Suppressor macrophage treated with lipopolysaccharide for 1 hour (primary cell): ENCODE measurements at regions not wholly inside any gene's neighbourhood (a gene's known extent, or its start where the extent isn't known, plus 50 kb on each side); places are given as distances from the start of the nearest gene placed in this dataset.
"Not testable (repeated sequence)": the region's sequence is repeated elsewhere in the genome, so short reads cannot be mapped to it uniquely, and the experiment has no call there.

Source experiments
- DNase-seq, 3 donors: peaks; one replicate each; pipeline ENCODE4 v3.0.0-alpha.2; 2020 to 2022

DNA sequence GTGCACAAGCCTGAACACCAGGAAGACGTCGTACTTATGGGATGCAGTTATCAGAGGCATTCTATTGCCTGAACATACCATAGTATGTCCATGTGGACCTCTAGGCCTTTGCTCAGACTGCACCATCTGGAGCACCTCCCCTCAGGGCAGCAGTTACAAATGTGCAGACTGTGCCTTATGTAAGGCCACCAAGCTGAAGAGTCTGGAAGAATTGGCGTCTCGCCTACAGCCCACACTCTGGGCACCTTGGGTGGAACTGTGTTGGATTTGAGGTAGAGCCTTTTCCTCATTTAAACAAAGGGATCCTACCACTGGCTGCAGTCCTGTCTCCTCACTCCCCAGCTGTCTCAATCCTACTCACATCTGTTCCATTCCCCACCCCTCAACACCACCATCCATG is 204.3 kb upstream of the FRMD6 start:
- no peak for DNase-seq

DNA sequence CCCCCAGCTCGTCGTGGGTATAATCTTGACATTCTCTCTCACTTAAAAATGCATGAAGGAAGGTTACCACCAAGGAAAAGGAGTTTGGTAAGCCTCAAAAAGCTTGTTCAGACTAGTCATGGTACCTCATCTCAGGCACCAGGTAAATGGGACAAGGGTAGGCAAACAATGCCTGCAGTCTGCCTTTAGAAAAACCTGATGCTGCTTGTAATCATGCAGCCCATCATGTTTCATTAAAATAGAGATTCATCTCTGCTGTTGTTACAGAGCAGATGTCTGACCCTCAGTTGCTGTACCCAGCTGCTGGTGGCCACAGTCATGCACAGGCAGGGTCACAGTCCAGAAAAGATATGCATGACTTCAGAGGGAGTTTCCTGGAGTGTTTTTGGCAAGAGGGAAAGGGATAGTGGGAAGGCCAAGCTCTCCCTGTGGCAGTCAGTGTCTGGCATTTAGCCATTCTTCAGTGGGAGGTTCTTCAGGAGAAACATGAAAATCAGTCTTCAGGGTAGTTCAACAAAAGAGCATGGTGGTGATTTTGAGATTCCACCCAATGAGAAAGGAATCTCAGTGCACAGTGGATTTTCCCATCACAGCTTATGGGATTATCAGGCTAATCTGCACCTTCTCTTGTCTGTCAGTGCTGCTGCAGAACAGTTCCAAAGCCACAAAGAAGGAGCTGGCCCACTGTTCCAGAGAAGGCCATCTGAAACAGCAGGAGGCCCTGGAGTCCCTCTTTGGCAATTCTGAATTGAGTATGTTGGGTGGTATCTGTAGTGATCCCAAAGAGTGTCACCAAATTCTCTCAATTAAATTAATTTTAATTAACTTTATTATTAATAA is 202.7 kb upstream of the FRMD6 start:
- peak in 1 of 3 donors; percentile 0 for DNase-seq

- no peak for DNase-seq
Observed at GRCh38 chr14:51449681-51450080, 202.0 kb upstream of the FRMD6 start.

DNA sequence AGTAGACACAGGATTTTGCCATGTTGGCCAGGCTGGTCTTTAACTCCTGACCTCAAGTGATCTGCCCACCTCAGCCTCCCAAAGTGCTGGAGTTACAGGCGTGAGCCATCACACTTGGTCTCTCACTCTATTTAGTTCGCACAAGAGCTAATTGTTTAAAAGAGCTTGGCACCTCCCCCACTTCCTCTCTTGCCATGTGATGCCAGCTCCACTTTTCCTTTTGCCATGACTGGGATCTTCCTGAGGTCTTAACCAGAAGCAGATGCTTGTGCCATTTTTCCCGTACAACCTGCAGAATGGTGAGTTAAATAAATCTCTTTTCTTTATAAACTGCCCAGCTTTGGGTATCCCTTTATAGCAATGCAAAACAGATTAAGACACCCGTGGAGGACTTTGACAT is 200.1 kb upstream of the FRMD6 start:
- DNase-seq = no peak

- no peak for DNase-seq
Observed at GRCh38 chr14:51453869-51454268, 197.8 kb upstream of the FRMD6 start.

DNA sequence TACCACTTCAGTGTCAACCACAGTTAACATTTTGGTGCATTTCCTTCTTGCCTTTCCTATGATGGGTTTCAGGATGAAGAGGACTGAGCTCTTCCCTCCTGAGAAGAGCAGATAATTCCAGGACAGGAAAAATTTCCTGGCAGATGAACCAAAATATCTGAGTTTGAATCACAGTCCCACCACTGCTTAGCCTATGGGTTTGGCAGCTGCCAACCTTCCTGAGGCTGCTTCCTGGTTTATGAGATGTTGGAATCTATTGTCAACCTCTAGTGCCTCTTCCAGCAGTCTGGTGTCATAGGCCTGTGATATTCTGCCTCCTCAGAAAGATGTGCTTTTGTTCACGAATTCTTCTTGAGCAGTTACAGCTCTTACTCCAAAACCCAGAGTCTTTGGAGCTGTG is 197.4 kb upstream of the FRMD6 start:
- no peak for DNase-seq

DNA sequence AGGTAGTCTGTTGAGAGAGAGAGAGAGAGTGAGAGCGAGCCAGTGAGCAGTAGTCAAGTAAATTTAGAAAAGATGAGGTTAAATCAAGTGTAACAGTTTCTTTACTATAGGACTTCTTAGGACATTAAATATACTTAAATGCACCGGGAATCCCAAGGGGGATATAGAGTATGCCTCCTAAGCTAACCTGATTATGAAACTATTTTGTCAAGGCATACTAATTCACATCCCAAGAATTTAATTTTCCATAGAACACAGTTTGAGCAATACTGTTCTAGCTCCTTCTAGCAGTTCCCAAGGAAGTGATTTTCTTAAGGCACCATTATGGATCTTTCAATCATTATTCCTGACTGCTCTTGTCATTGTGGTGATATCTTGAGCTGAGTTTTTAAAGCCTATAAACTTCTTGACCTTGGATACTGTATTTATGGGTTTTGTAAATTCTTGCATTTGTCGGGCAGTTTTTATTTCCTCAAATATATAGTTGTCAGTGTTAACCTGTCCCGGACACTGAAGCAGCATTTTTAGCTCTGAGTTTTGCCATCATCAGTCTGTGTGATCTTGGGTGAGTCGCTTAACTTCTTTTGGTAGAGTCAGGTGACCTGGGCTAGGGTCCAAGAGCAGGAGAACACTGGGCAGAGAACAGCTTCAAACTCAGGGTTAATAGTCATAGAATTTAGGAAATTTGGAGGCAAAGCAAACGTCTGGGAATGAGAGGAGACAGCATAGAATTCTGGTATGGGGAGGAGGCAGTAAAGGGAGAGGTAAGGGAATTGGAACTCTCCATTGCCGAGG is 196.5 kb upstream of the FRMD6 start:
- DNase-seq = no peak

DNA sequence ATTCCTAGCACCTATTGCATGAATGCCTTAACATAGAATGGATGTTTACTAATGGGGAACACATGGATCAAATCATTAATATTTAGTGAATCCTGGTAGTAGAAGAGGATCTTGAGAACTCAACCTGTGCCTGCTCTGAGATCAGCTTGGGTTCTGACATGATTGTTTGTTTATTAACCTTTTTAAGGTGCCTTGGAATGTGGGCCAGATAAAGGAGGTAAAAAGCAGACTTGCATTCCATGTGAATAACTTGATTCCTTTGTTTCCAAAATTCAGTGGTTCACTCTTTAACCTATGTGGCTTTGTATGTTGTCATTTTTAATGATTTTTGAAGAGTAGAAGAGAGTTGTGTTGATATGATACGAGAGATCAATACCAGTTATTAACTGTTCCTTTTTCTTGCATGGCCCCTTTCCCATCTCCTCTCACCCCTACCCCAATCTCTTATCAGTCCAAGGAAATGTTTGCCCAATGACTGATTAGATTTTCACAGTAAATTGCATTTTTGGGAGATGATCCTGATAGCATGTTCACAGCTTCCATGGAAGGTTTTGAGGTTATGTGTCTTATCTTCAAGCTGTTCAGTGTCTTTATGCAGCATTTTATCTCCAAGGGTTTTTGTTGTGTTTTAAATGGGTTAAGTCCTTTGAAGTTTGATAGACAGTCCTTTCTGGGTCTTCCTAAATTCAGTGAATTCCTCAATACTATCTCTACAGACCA is 193.7 kb upstream of the FRMD6 start:
- no peak for DNase-seq

DNA sequence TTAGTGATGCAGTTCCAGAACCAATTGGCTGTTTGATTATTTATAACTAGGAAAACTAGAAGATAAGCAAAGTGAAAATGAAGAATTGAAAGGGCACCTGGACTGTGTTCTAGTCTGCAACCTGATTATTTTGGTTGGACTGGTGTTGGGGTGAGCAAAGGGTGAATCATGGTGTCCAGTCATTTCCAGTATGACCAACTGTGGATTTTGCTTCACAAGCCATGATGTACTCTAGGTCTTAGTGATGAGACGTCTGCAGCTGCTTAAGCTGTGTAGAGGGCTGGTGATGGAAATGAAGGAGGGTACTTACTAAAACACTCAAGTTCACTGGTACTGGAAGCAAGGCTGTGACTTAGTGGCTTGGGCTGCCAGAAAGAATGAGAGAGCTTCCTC is 193.2 kb upstream of the FRMD6 start:
- DNase-seq = no peak

DNA sequence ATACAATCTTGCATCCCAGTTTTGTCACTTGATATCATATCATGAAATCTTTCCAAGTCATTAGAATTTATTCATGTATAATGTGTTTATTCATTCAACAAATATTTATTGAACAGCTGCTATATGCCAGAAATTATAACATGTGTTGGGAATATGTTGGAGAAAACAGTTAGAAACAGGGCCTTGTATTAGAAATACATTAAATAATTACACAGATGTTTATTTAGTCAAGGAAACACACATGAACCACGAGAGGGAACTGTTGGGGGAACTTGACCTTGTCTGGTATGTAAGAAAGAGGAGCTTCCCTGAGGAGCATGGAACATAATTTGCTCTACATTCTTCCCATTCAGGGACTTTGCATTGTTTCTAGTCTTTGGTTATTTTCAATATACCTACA is 191.7 kb upstream of the FRMD6 start:
- DNase-seq = no peak

- DNase-seq = no peak
Observed at GRCh38 chr14:51462182-51462581, 189.5 kb upstream of the FRMD6 start.

- no peak for DNase-seq
Observed at GRCh38 chr14:51462706-51463105, 189.0 kb upstream of the FRMD6 start.

DNA sequence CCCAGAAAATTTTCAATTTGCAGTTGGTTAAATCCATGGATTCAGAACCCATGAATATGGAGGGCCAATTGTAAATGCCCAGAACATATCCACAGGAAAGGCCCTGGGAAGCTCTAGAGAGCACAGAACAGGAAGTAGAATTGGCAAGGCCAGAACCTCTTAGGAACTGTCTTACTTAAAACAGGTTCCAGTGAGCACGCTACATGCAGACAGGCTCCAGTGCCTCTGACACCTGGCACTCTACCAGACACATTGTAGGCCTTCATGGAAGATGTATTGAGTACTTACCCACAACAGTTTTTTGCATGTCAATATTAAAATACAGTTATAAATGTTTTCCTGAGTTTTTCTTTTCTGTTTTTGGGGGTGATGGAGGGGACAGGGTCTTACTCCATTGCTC is 188.2 kb upstream of the FRMD6 start:
- DNase-seq = no peak

GRCh38 chr14:51464411-51464810 is 187.3 kb upstream of the FRMD6 start:
- DNase-seq = no peak

- no peak for DNase-seq
Observed at GRCh38 chr14:51465486-51465885, 186.2 kb upstream of the FRMD6 start.

- not testable (repeated sequence) for DNase-seq
Observed at GRCh38 chr14:51467392-51467791, 184.3 kb upstream of the FRMD6 start.

DNA sequence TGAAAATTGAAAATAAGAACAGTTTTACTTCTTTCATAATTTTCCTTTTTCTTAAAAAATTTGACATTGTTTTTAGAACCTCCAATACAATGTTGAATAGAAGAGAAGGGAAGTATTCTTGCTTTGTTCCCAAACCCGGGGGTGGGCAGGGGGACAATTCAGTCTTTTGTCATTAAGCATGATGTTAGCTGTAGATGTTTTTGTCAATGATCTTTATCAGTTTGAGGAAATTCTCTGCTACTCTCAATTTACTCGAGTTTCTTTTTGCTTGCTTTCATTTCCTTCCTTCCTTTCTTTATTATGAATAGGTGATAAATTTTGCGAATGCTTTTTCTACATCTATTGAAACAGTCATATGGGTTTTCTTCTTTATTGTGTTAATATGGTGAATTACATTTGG is 183.2 kb upstream of the FRMD6 start:
- DNase-seq = no peak

DNA sequence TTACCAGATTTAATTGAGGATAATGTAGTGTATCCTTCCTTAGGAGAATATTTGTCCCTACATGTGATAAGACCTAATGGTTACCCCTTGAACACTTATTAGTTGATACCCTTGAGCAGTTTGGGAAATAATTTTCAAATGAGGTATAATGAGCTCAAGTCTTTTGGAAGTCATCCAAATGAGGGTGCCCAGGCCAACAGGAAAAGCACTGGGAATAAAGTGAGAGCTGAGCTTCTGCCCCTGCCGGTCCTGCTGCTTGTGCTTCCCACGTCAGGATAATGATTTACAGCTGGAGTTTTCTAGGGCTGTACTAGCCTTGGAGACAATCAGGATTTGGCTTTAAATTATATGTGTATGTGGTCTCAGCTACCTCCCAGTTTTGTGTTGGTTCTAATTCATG is 178.8 kb upstream of the FRMD6 start:
- no peak for DNase-seq

- DNase-seq = no peak
Observed at GRCh38 chr14:51473351-51473750, 178.4 kb upstream of the FRMD6 start.

DNA sequence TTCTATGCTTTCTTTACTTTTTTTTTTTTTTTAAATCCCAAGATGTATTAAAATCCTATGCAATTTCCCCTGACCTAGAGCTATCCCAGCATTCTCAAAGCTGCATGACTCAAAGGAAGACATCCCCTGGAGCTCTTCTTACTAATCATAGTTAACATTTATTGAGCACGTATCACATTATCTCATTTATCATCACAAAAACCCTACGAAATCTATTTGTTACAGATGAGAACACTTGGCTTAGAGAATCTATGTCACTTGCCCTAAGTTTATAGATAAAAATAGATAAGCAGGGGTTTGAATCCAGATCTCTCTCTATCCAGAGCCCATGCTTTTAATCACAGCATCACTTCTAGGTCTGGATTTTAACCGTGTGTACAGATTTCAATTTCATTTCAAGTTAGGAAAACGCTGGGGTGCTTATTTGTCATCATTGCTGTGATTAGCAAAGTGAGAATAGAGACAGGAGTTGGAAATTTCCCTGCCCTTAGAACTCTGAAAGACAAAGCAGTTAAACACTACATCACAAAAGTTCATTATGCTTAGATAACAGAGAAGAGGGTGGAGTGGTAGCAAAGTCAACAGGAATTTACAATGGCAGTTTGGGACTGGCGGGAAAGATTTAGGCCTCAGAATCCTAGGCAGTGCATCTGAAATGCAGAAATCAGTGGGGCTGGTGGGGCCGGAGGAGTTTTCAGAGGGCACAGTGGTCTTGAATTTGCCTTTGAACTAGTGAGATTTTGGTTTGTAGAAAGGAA is 177.7 kb upstream of the FRMD6 start:
- no peak for DNase-seq

DNA sequence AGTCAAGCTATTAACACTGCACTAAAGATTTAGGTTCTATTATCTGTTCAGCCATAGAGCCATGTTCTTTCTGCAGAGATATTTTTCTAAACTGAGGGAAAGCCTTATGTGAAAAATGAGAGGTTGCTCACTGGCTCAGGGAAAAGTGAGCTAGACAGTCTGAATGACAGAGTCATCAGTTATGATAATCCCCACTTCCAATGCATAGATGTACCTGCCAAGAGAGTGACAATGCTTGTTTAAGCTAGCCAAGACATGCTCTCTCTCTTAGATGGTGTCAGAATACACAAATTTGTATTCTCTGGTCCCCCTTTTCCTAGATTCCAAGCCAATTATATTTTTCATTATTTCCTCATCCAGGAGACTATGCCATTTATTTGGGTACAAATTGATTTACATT is 176.9 kb upstream of the FRMD6 start:
- no peak for DNase-seq

DNA sequence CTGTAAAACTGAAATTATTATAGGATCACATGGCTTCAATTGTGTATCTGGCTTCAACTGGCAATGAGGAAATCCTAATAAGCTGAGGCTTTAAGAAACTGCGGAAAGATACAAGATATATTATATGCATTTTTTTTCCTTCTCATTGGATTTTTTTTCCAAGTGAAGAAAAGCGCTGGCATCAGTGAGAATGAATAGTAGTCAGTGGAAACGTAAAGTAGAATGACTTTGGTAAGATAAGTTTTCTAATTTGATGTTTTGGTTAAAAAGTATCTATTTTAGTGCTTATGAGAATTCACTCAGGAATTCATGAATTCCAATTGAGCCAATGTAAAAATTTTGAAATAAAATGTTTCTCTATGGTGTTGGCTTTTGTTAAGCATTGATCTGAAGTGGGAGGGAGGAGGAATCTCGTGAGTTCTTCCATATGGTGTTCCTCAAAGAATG is 173.5 kb upstream of the FRMD6 start:
- DNase-seq = no peak
